Endothelial cell of umbilical vein (primary cell): ENCODE measurements at regions not wholly inside any gene's neighbourhood (a gene's known extent, or its start where the extent isn't known, plus 50 kb on each side); places are given as distances from the start of the nearest gene placed in this dataset.

Experiments
- EZH2 ChIP-seq: IDR thresholded peaks from 2 replicates; pipeline ENCODE4 v1.6.1; 2012; ENCODE audit warnings: borderline replicate concordance, low read depth, mild to moderate bottlenecking, moderate library complexity, low read length, inconsistent platforms; ENCODE audit not compliant: severe bottlenecking
- FOS ChIP-seq: IDR thresholded peaks from 2 replicates; pipeline ENCODE4 v1.6.1; 2011; ENCODE audit warnings: mild to moderate bottlenecking, low read length, moderate library complexity, borderline replicate concordance; ENCODE audit not compliant: insufficient read depth
- JUN ChIP-seq: IDR thresholded peaks from 2 replicates; pipeline ENCODE4 v1.6.1; 2011; ENCODE audit warnings: borderline replicate concordance, low read depth; ENCODE audit not compliant: insufficient read length, insufficient read depth
- MAX ChIP-seq: IDR thresholded peaks from 2 replicates; pipeline ENCODE4 v1.6.1; 2011; ENCODE audit not compliant: insufficient read depth, insufficient read length
- MYC ChIP-seq: IDR thresholded peaks from one replicate; pipeline ENCODE4 v1.6.1; 2011; ENCODE audit warnings: mild to moderate bottlenecking, low read depth, low read length
- POLR2A ChIP-seq: IDR thresholded peaks from 2 replicates; pipeline ENCODE4 v1.6.1; 2012; ENCODE audit warnings: low read depth, mild to moderate bottlenecking, control low read depth, low read length
- POLR2AphosphoS5 ChIP-seq: IDR thresholded peaks from 2 replicates; pipeline ENCODE4 v1.6.1; 2012; ENCODE audit warnings: low read depth, mild to moderate bottlenecking, control low read depth, low read length, moderate library complexity; ENCODE audit not compliant: insufficient read depth
- TF ChIP-seq, protein P1 (sequence below), 2 donors: IDR thresholded peaks; 1 replicate in 1 of 2; 2 replicates in 1 of 2; pipeline ENCODE4 v1.5.1; 2011; ENCODE audit warnings: low read length in 2 of 2, mild to moderate bottlenecking in 2 of 2, moderate library complexity in 2 of 2, control low read depth in 1 of 2, inconsistent platforms in 1 of 2, low read depth in 1 of 2; ENCODE audit not compliant: insufficient read depth in 1 of 2; ENCODE audit errors: extremely low read depth in 1 of 2

- TF ChIP-seq, protein P1, sequence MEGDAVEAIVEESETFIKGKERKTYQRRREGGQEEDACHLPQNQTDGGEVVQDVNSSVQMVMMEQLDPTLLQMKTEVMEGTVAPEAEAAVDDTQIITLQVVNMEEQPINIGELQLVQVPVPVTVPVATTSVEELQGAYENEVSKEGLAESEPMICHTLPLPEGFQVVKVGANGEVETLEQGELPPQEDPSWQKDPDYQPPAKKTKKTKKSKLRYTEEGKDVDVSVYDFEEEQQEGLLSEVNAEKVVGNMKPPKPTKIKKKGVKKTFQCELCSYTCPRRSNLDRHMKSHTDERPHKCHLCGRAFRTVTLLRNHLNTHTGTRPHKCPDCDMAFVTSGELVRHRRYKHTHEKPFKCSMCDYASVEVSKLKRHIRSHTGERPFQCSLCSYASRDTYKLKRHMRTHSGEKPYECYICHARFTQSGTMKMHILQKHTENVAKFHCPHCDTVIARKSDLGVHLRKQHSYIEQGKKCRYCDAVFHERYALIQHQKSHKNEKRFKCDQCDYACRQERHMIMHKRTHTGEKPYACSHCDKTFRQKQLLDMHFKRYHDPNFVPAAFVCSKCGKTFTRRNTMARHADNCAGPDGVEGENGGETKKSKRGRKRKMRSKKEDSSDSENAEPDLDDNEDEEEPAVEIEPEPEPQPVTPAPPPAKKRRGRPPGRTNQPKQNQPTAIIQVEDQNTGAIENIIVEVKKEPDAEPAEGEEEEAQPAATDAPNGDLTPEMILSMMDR (IDR thresholded peaks at IDR 0.05; ENCODE audit: extremely low read depth in 1 of 2, insufficient read depth in 1 of 2, low read depth in 1 of 2, low read length in 2 of 2): no peak
- no peak for TF ChIP-seq POLR2A
- TF ChIP-seq MAX: no peak
- TF ChIP-seq JUN: no peak
- no peak for TF ChIP-seq POLR2AphosphoS5
- TF ChIP-seq EZH2: no peak
- TF ChIP-seq MYC: no peak
- TF ChIP-seq FOS: no peak
These were observed 161.5 kb downstream of the SMAD6 start for GRCh38 chr15:66863390-66864085.
